ENCODE measurements at regions not wholly inside any gene's neighbourhood (a gene's known extent, or its start where the extent isn't known, plus 50 kb on each side); places are given as distances from the start of the nearest gene placed in this dataset.

DNA sequence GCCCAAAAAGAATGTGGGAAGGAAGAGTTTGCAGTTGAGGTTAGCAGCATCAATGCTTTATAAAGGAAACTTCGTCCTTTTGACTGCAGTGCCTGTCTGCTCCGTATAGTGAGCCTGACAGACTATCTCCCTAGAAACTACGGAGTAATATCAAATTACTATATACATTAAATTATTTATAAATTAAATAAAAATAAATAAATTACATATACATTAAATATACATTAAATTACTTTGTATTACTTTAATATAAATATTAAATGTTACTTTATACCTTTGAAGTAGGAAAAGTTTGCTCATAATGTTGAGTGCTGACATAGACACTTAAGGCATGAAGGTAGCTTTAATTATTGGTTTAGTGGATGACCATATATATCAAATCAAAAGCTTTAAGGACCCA, 165.2 kb downstream of the IL15 start:
- TF ChIP-seq, protein P1, sequence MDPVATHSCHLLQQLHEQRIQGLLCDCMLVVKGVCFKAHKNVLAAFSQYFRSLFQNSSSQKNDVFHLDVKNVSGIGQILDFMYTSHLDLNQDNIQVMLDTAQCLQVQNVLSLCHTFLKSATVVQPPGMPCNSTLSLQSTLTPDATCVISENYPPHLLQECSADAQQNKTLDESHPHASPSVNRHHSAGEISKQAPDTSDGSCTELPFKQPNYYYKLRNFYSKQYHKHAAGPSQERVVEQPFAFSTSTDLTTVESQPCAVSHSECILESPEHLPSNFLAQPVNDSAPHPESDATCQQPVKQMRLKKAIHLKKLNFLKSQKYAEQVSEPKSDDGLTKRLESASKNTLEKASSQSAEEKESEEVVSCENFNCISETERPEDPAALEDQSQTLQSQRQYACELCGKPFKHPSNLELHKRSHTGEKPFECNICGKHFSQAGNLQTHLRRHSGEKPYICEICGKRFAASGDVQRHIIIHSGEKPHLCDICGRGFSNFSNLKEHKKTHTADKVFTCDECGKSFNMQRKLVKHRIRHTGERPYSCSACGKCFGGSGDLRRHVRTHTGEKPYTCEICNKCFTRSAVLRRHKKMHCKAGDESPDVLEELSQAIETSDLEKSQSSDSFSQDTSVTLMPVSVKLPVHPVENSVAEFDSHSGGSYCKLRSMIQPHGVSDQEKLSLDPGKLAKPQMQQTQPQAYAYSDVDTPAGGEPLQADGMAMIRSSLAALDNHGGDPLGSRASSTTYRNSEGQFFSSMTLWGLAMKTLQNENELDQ (CRISPR knock-in tag; IDR thresholded peaks at IDR 0.05; ENCODE audit: borderline replicate concordance), result no peak
- TF ChIP-seq, protein P2, sequence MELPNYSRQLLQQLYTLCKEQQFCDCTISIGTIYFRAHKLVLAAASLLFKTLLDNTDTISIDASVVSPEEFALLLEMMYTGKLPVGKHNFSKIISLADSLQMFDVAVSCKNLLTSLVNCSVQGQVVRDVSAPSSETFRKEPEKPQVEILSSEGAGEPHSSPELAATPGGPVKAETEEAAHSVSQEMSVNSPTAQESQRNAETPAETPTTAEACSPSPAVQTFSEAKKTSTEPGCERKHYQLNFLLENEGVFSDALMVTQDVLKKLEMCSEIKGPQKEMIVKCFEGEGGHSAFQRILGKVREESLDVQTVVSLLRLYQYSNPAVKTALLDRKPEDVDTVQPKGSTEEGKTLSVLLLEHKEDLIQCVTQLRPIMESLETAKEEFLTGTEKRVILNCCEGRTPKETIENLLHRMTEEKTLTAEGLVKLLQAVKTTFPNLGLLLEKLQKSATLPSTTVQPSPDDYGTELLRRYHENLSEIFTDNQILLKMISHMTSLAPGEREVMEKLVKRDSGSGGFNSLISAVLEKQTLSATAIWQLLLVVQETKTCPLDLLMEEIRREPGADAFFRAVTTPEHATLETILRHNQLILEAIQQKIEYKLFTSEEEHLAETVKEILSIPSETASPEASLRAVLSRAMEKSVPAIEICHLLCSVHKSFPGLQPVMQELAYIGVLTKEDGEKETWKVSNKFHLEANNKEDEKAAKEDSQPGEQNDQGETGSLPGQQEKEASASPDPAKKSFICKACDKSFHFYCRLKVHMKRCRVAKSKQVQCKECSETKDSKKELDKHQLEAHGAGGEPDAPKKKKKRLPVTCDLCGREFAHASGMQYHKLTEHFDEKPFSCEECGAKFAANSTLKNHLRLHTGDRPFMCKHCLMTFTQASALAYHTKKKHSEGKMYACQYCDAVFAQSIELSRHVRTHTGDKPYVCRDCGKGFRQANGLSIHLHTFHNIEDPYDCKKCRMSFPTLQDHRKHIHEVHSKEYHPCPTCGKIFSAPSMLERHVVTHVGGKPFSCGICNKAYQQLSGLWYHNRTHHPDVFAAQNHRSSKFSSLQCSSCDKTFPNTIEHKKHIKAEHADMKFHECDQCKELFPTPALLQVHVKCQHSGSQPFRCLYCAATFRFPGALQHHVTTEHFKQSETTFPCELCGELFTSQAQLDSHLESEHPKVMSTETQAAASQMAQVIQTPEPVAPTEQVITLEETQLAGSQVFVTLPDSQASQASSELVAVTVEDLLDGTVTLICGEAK (IDR thresholded peaks at IDR 0.05), result no peak
- TF ChIP-seq, protein P2 (CRISPR knock-in tag; IDR thresholded peaks at IDR 0.05), result no peak
- TF ChIP-seq, protein P3, sequence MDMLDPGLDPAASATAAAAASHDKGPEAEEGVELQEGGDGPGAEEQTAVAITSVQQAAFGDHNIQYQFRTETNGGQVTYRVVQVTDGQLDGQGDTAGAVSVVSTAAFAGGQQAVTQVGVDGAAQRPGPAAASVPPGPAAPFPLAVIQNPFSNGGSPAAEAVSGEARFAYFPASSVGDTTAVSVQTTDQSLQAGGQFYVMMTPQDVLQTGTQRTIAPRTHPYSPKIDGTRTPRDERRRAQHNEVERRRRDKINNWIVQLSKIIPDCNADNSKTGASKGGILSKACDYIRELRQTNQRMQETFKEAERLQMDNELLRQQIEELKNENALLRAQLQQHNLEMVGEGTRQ (CRISPR knock-in tag; IDR thresholded peaks at IDR 0.05), result no peak
- TF ChIP-seq ZNF217 (CRISPR knock-in tag; IDR thresholded peaks at IDR 0.05) (no peak), TGIF2 (CRISPR knock-in tag; IDR thresholded peaks at IDR 0.05) (no peak), FOS (IDR thresholded peaks at IDR 0.05; ENCODE audit: extremely low read depth, insufficient read length) (no peak), POLR2A (conservative IDR thresholded peaks at IDR 0.05) (no peak), MEF2D (tag; conservative IDR thresholded peaks at IDR 0.05; ENCODE audit: low read depth) (no peak), STAT5B (CRISPR knock-in tag; IDR thresholded peaks at IDR 0.05) (no peak), ZFPM2 (CRISPR knock-in tag; IDR thresholded peaks at IDR 0.05) (no peak), TCF3 (CRISPR knock-in tag; IDR thresholded peaks at IDR 0.05) (no peak)
- TF ChIP-seq, protein P4, sequence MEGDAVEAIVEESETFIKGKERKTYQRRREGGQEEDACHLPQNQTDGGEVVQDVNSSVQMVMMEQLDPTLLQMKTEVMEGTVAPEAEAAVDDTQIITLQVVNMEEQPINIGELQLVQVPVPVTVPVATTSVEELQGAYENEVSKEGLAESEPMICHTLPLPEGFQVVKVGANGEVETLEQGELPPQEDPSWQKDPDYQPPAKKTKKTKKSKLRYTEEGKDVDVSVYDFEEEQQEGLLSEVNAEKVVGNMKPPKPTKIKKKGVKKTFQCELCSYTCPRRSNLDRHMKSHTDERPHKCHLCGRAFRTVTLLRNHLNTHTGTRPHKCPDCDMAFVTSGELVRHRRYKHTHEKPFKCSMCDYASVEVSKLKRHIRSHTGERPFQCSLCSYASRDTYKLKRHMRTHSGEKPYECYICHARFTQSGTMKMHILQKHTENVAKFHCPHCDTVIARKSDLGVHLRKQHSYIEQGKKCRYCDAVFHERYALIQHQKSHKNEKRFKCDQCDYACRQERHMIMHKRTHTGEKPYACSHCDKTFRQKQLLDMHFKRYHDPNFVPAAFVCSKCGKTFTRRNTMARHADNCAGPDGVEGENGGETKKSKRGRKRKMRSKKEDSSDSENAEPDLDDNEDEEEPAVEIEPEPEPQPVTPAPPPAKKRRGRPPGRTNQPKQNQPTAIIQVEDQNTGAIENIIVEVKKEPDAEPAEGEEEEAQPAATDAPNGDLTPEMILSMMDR (IDR thresholded peaks at IDR 0.05 in 2 of 3, conservative IDR thresholded peaks at IDR 0.05 in 1 of 3; ENCODE audit: insufficient read depth in 2 of 3, low read depth in 1 of 3, low read length in 3 of 3), result no peak
- TF ChIP-seq, protein P5, sequence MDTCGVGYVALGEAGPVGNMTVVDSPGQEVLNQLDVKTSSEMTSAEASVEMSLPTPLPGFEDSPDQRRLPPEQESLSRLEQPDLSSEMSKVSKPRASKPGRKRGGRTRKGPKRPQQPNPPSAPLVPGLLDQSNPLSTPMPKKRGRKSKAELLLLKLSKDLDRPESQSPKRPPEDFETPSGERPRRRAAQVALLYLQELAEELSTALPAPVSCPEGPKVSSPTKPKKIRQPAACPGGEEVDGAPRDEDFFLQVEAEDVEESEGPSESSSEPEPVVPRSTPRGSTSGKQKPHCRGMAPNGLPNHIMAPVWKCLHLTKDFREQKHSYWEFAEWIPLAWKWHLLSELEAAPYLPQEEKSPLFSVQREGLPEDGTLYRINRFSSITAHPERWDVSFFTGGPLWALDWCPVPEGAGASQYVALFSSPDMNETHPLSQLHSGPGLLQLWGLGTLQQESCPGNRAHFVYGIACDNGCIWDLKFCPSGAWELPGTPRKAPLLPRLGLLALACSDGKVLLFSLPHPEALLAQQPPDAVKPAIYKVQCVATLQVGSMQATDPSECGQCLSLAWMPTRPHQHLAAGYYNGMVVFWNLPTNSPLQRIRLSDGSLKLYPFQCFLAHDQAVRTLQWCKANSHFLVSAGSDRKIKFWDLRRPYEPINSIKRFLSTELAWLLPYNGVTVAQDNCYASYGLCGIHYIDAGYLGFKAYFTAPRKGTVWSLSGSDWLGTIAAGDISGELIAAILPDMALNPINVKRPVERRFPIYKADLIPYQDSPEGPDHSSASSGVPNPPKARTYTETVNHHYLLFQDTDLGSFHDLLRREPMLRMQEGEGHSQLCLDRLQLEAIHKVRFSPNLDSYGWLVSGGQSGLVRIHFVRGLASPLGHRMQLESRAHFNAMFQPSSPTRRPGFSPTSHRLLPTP (IDR thresholded peaks at IDR 0.05; ENCODE audit: borderline replicate concordance, extremely low read depth, insufficient read length), result no peak

Data from K562 (cell line).